CD4-positive, alpha-beta T cell (primary cell): ENCODE measurements at regions not wholly inside any gene's neighbourhood (a gene's known extent, or its start where the extent isn't known, plus 50 kb on each side); places are given as distances from the start of the nearest gene placed in this dataset.
"Not testable (repeated sequence)": the region's sequence is repeated elsewhere in the genome, so short reads cannot be mapped to it uniquely, and the experiment has no call there.

Source experiments
- ATAC-seq: fragments of 200-7000 bp; cut with Tn5 transposase; one replicate; pipeline ENCODE4 v1.10.0; 2022; ENCODE audit warnings: mild to moderate bottlenecking; ENCODE audit not compliant: poor library complexity
- CTCF ChIA-PET: fragments of 350-600 bp; sonication (Branson Sonifier 250); formaldehyde crosslinking; loops from one replicate; lab custom pipeline; 2021; ENCODE audit warnings: antibody characterized with exemption, inconsistent platforms; lab: Charles Lee
- POLR2A ChIA-PET: fragments of 350-600 bp; sonication (Branson Sonifier 250); formaldehyde crosslinking; loops from one replicate; lab custom pipeline; 2021; ENCODE audit warnings: antibody characterized with exemption, inconsistent platforms; lab: Charles Lee
- DNase-seq, 14 experiments: peaks; one replicate each; pipeline ENCODE4 v3.0.0-alpha.2; 2013 to 2020; ENCODE audit warnings: mixed read lengths in 2 of 14
- H3K27ac ChIP-seq, 2 donors: one replicate each; pipeline versions ENCODE4 v1.5.1 to v1.7.0; 2013; ENCODE audit warnings: low read length in 2 of 2, low read depth in 1 of 2, mild to moderate bottlenecking in 1 of 2
- H3K27me3 ChIP-seq, 2 experiments: 1 replicate in 1 of 2; 2 replicates in 1 of 2; pipeline versions ENCODE4 v1.6.1 to v1.7.0; 2013; ENCODE audit warnings: low read length in 2 of 2, control low read depth in 1 of 2, mild to moderate bottlenecking in 1 of 2, moderate library complexity in 1 of 2; ENCODE audit not compliant: insufficient read depth in 2 of 2, control insufficient read depth in 1 of 2
- H3K36me3 ChIP-seq: one replicate; pipeline ENCODE4 v1.6.1; 2013; ENCODE audit warnings: low read length, control low read depth; ENCODE audit not compliant: insufficient read depth
- H3K4me1 ChIP-seq: one replicate; pipeline ENCODE4 v1.6.1; 2013; ENCODE audit warnings: low read length, control low read depth; ENCODE audit not compliant: insufficient read depth
- H3K4me3 ChIP-seq: one replicate; pipeline ENCODE4 v1.5.1; 2013; ENCODE audit warnings: mild to moderate bottlenecking, low read length, moderate library complexity
- H3K9me3 ChIP-seq, 2 experiments: 1 replicate in 1 of 2; 2 replicates in 1 of 2; pipeline versions ENCODE4 v1.6.1 to v1.7.0; 2013; ENCODE audit warnings: low read length in 2 of 2, mild to moderate bottlenecking in 2 of 2, control low read depth in 1 of 2, moderate library complexity in 1 of 2; ENCODE audit not compliant: control insufficient read depth in 1 of 2, insufficient read depth in 1 of 2
- H3K27ac Mint-ChIP-seq: one replicate; pipeline ENCODE4 v1.8.0; 2020; ENCODE audit warnings: mixed read lengths
- H3K27me3 Mint-ChIP-seq: one replicate; pipeline ENCODE4 v1.8.0; 2021; ENCODE audit warnings: mixed read lengths
- H3K36me3 Mint-ChIP-seq: one replicate; pipeline ENCODE4 v1.8.0; 2021; ENCODE audit warnings: low read depth, mixed read lengths
- H3K4me1 Mint-ChIP-seq: one replicate; pipeline ENCODE4 v1.8.0; 2021; ENCODE audit warnings: low read depth, mixed read lengths
- H3K4me3 Mint-ChIP-seq: one replicate; pipeline ENCODE4 v1.8.0; 2020; ENCODE audit warnings: mild to moderate bottlenecking, mixed read lengths
- H3K9me3 Mint-ChIP-seq: one replicate; pipeline ENCODE4 v1.8.0; 2020; ENCODE audit warnings: mixed read lengths
- CTCF ChIP-seq: fragments of 200-600 bp; IDR thresholded peaks from one replicate; pipeline ENCODE4 v1.8.0; 2022; ENCODE audit warnings: antibody characterized with exemption, mild to moderate bottlenecking
- intact Hi-C, 2 experiments: fragments of 100-400 bp; cut with DNase I in 1 of 2; cut with micrococcal nuclease in 1 of 2; formaldehyde crosslinking; loops; one replicate each; pipeline versions ENCODE4 v1.15.1 to v1.9.0; 2023 to 2025; cut with DNase I, micrococcal nuclease

GRCh38 chr7:43058271-43059066 is 54.0 kb upstream of the HECW1 start:
- intact Hi-C loops, result no loop called here
- Mint-ChIP-seq H3K4me1 (no peaks in the 10 kb centered on the region), H3K27me3 (peaks cover 27% of the 10 kb centered on the region), H3K36me3 (no peaks in the 10 kb centered on the region), H3K4me3 (no peak overlapping the region), H3K27ac (no peak overlapping the region), H3K9me3 (no peaks in the 10 kb centered on the region)
- Histone ChIP-seq H3K36me3 (no peaks in the 10 kb centered on the region), H3K4me3 (no peak overlapping the region), H3K27ac (no peak overlapping the region), H3K4me1 (no peaks in the 10 kb centered on the region), H3K9me3 (no peaks in the 10 kb centered on the region), H3K27me3 (peaks cover 0 to 7% of the 10 kb centered on the region in 2 experiments)
- ATAC-seq (no peak), DNase-seq (no peak)
- CTCF ChIA-PET, result no interaction called here
- POLR2A ChIA-PET, result no interaction called here
- no peak for TF ChIP-seq CTCF

DNA sequence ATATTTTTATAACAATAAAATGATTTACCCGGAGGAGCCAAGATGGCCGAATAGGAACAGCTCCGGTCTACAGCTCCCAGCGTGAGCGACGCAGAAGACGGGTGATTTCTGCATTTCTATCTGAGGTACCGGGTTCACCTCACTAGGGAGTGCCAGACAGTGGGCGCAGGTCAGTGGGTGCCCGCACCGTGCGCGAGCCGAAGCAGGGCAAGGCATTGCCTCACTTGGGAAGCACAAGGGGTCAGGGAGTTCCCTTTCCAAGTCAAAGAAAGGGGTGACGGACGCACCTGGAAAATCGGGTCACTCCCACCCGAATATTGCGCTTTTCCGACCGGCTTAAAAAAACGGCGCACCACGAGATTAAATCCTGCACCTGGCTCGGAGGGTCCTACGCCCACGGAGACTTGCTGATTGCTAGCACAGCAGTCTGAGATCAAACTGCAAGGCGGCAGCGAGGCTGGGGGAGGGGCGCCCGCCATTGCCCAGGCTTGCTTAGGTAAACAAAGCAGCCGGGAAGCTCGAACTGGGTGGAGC is 53.3 kb upstream of the HECW1 start:
- DNase-seq, H3K36me3 Mint-ChIP-seq, POLR2A ChIA-PET, H3K9me3 ChIP-seq, H3K4me1 Mint-ChIP-seq, H3K27ac ChIP-seq, H3K4me1 ChIP-seq, CTCF ChIA-PET, H3K27ac Mint-ChIP-seq, ATAC-seq, H3K27me3 ChIP-seq, H3K9me3 Mint-ChIP-seq, H3K36me3 ChIP-seq, intact Hi-C loops, H3K4me3 Mint-ChIP-seq, H3K4me3 ChIP-seq: not testable (repeated sequence)
- H3K27me3 Mint-ChIP-seq, result peaks cover 27% of the 10 kb centered on the region
